DND-41 (cell line): ENCODE measurements at regions not wholly inside any gene's neighbourhood (a gene's known extent, or its start where the extent isn't known, plus 50 kb on each side); places are given as distances from the start of the nearest gene placed in this dataset.

Experiments
- ATAC-seq: fragments of 200-7000 bp; cut with Tn5 transposase; 3 replicates; pipeline ENCODE4 v1.9.1; 2021; ENCODE audit warnings: low read depth; ENCODE audit not compliant: insufficient read depth
- DNase-seq: peaks from one replicate; pipeline ENCODE4 v3.0.0-alpha.2; 2020
- H2AFZ ChIP-seq: 2 replicates; pipeline ENCODE4 v1.6.0; 2012; ENCODE audit warnings: low read depth, low read length
- H3K27ac ChIP-seq: 2 replicates; pipeline ENCODE4 v1.5.1; 2012; ENCODE audit warnings: low read length, inconsistent platforms
- H3K27me3 ChIP-seq: fragments of 200-600 bp; sonication (generic); 2 replicates; pipeline ENCODE4 v1.6.0; 2012; ENCODE audit warnings: low read length, mild to moderate bottlenecking, inconsistent platforms; ENCODE audit not compliant: insufficient read depth, poor library complexity
- H3K36me3 ChIP-seq: 2 replicates; pipeline ENCODE4 v1.5.1; 2012; ENCODE audit warnings: low read length, inconsistent platforms; ENCODE audit not compliant: insufficient read depth
- H3K4me1 ChIP-seq: 2 replicates; pipeline ENCODE4 v1.5.1; 2012; ENCODE audit warnings: mild to moderate bottlenecking, low read length; ENCODE audit not compliant: insufficient read depth
- H3K4me2 ChIP-seq: 2 replicates; pipeline ENCODE4 v1.6.0; 2012; ENCODE audit warnings: mild to moderate bottlenecking, moderate library complexity, low read length, inconsistent platforms; ENCODE audit not compliant: insufficient read depth
- H3K4me3 ChIP-seq, 2 experiments: fragments of 200-600 bp in 1 of 2; shearing (Covaris generic) in 1 of 2; 2 replicates each; pipeline ENCODE4 v1.5.1; 2012 to 2016; ENCODE audit warnings: inconsistent platforms in 2 of 2, low read length in 2 of 2, mild to moderate bottlenecking in 2 of 2, low read depth in 1 of 2, moderate library complexity in 1 of 2
- H3K79me2 ChIP-seq: 2 replicates; pipeline ENCODE4 v1.6.0; 2012; ENCODE audit warnings: low read length, inconsistent platforms; ENCODE audit not compliant: insufficient read depth
- H3K9ac ChIP-seq: 2 replicates; pipeline ENCODE4 v1.6.0; 2012; ENCODE audit warnings: low read depth, mild to moderate bottlenecking, inconsistent platforms, low read length, moderate library complexity
- H3K9me3 ChIP-seq: 2 replicates; pipeline ENCODE4 v1.5.1; 2012; ENCODE audit warnings: low read length, moderate library complexity, mild to moderate bottlenecking, inconsistent platforms; ENCODE audit not compliant: insufficient read depth, severe bottlenecking
- H4K20me1 ChIP-seq: 2 replicates; pipeline ENCODE4 v1.6.0; 2012; ENCODE audit warnings: low read length; ENCODE audit not compliant: insufficient read depth
- CTCF ChIP-seq: IDR thresholded peaks from 2 replicates; pipeline ENCODE4 v1.5.1; 2012; ENCODE audit warnings: borderline replicate concordance, low read length, moderate library complexity, mild to moderate bottlenecking; ENCODE audit not compliant: poor library complexity, severe bottlenecking; ENCODE audit errors: extremely low read depth
- EZH2 ChIP-seq: IDR thresholded peaks from 3 replicates; pipeline ENCODE4 v1.6.1; 2012; ENCODE audit warnings: borderline replicate concordance, low read depth, mild to moderate bottlenecking, moderate library complexity, low read length, inconsistent platforms; ENCODE audit not compliant: severe bottlenecking

- Histone ChIP-seq H3K27me3 (no peaks in the 10 kb centered on the region), H3K79me2 (no peaks in the 10 kb centered on the region), H3K9me3 (no peaks in the 10 kb centered on the region), H3K4me3 (no peak overlapping the region), H3K4me2 (no peak overlapping the region), H3K4me1 (no peaks in the 10 kb centered on the region), H4K20me1 (no peaks in the 10 kb centered on the region), H3K9ac (no peak overlapping the region), H3K36me3 (no peaks in the 10 kb centered on the region), H2AFZ (no peak overlapping the region), H3K27ac (no peak overlapping the region)
- TF ChIP-seq EZH2 (no peak), CTCF (no peak)
- ATAC-seq (no peak), DNase-seq (no peak)
Observed at GRCh38 chr13:83563499-83563898, 318.8 kb downstream of the SLITRK1 start.

- peaks cover 11% of the 10 kb centered on the region for H3K4me1 ChIP-seq
- no peak overlapping the region for H3K27ac ChIP-seq
- no peaks in the 10 kb centered on the region for H3K79me2 ChIP-seq
- no peak overlapping the region for H3K4me2 ChIP-seq
- no peak overlapping the region for H2AFZ ChIP-seq
- no peak overlapping the region for H3K9ac ChIP-seq
- H3K9me3 ChIP-seq = no peaks in the 10 kb centered on the region
- no peaks in the 10 kb centered on the region for H3K27me3 ChIP-seq
- TF ChIP-seq EZH2 (no peak), CTCF (no peak)
- ATAC-seq (no peak), DNase-seq (no peak)
- no peak overlapping the region for H3K4me3 ChIP-seq
- H4K20me1 ChIP-seq = no peaks in the 10 kb centered on the region
- no peaks in the 10 kb centered on the region for H3K36me3 ChIP-seq
Observed at GRCh38 chr13:83557845-83558244, 324.4 kb downstream of the SLITRK1 start.

- ATAC-seq (no peak), DNase-seq (no peak)
- no peaks in the 10 kb centered on the region for H4K20me1 ChIP-seq
- H3K79me2 ChIP-seq = no peaks in the 10 kb centered on the region
- no peaks in the 10 kb centered on the region for H3K9me3 ChIP-seq
- no peak overlapping the region for H3K4me2 ChIP-seq
- H3K4me3 ChIP-seq = no peak overlapping the region
- no peak overlapping the region for H3K27ac ChIP-seq
- peaks cover 7% of the 10 kb centered on the region for H3K4me1 ChIP-seq
- H3K36me3 ChIP-seq = no peaks in the 10 kb centered on the region
- TF ChIP-seq CTCF (no peak), EZH2 (no peak)
- H2AFZ ChIP-seq = no peak overlapping the region
- no peak overlapping the region for H3K9ac ChIP-seq
- no peaks in the 10 kb centered on the region for H3K27me3 ChIP-seq
Observed at GRCh38 chr13:83549671-83550070, 332.6 kb downstream of the SLITRK1 start.

- Histone ChIP-seq H3K27ac (no peak overlapping the region), H4K20me1 (no peaks in the 10 kb centered on the region), H3K4me3 (no peak overlapping the region), H3K9me3 (no peaks in the 10 kb centered on the region), H3K36me3 (no peaks in the 10 kb centered on the region), H3K9ac (no peak overlapping the region), H3K4me2 (no peak overlapping the region), H2AFZ (no peak overlapping the region), H3K4me1 (no peaks in the 10 kb centered on the region), H3K79me2 (no peaks in the 10 kb centered on the region), H3K27me3 (no peaks in the 10 kb centered on the region)
- TF ChIP-seq EZH2 (no peak), CTCF (no peak)
- no peak for DNase-seq
- no peak for ATAC-seq
Observed at GRCh38 chr13:83547043-83547442, 335.2 kb downstream of the SLITRK1 start.
